ENCODE measurements at regions not wholly inside any gene's neighbourhood (a gene's known extent, or its start where the extent isn't known, plus 50 kb on each side); places are given as distances from the start of the nearest gene placed in this dataset.

GRCh38 chr1:69045572-69045971 is 522.1 kb upstream of the LRRC7 start:
- Mint-ChIP-seq H3K27me3 (ENCODE audit: insufficient read depth) (no peaks in the 10 kb centered on the region), H3K4me3 (no peak overlapping the region), H3K9me3 (peaks cover 6% of the 10 kb centered on the region), H3K27ac (no peak overlapping the region), H3K36me3 (ENCODE audit: low read depth) (no peaks in the 10 kb centered on the region), H3K4me1 (no peaks in the 10 kb centered on the region)
- Histone ChIP-seq H3K9me3 (ENCODE audit: control insufficient read depth, low read length) (no peaks in the 10 kb centered on the region), H3K27me3 (ENCODE audit: control insufficient read depth, insufficient read depth, low read length, poor library complexity, severe bottlenecking) (no peaks in the 10 kb centered on the region), H3K27ac (ENCODE audit: low read depth, low read length) (no peak overlapping the region), H3K4me1 (ENCODE audit: control insufficient read depth, insufficient read depth, low read length) (no peaks in the 10 kb centered on the region), H3K9ac (ENCODE audit: extremely low read depth, low read length, poor library complexity, severe bottlenecking) (no peak overlapping the region), H3K36me3 (ENCODE audit: control insufficient read depth, insufficient read depth, low read length) (no peaks in the 10 kb centered on the region), H3K4me3 (ENCODE audit: low read length) (no peak overlapping the region)
- DNase-seq = no peak
- no peak for TF ChIP-seq CTCF (conservative IDR thresholded peaks at IDR 0.05)
- no CpG with 5 or more reads among the region's 1 CpG for WGBS, 2 experiments (ENCODE audit: insufficient coverage in 1 of 2, insufficient read length in 1 of 2)

DNA sequence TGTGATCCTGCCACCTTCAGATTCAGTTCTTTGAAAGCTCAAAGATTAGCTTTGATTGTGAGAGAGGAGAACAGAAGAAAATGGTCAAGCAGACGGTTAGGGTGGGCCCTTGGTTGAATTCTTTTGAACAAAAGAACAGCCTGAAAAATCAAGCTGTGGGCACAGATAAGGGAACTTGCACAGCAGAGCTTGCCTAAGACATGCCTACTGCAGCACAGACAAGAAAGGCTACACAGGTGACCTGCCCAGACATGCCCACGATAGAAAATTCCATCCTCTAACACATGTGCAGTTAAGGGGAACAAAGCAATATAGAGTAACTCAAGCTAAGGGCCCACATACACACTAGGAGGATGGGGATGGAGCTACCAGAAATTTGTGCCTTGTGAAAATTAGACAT is 512.5 kb upstream of the LRRC7 start:
- H3K27ac ChIP-seq (ENCODE audit: low read depth, low read length) = no peak overlapping the region
- H3K27ac Mint-ChIP-seq = no peak overlapping the region
- no peaks in the 10 kb centered on the region for H3K9me3 ChIP-seq (ENCODE audit: control insufficient read depth, low read length)
- H3K27me3 ChIP-seq (ENCODE audit: control insufficient read depth, insufficient read depth, low read length, poor library complexity, severe bottlenecking) = no peaks in the 10 kb centered on the region
- no peak for DNase-seq
- H3K36me3 ChIP-seq (ENCODE audit: control insufficient read depth, insufficient read depth, low read length) = no peaks in the 10 kb centered on the region
- no peaks in the 10 kb centered on the region for H3K36me3 Mint-ChIP-seq (ENCODE audit: low read depth)
- no peaks in the 10 kb centered on the region for H3K27me3 Mint-ChIP-seq (ENCODE audit: insufficient read depth)
- H3K4me3 Mint-ChIP-seq = no peak overlapping the region
- no peak for TF ChIP-seq CTCF (conservative IDR thresholded peaks at IDR 0.05)
- H3K9ac ChIP-seq (ENCODE audit: extremely low read depth, low read length, poor library complexity, severe bottlenecking) = no peak overlapping the region
- peaks cover 10% of the 10 kb centered on the region for H3K4me1 Mint-ChIP-seq
- H3K9me3 Mint-ChIP-seq = no peaks in the 10 kb centered on the region
- H3K4me3 ChIP-seq (ENCODE audit: low read length) = no peak overlapping the region
- peaks cover 4% of the 10 kb centered on the region for H3K4me1 ChIP-seq (ENCODE audit: control insufficient read depth, insufficient read depth, low read length)
- 88% methylated on average over 2 of the region's 2 CpGs for WGBS, 2 experiments (ENCODE audit: insufficient coverage in 1 of 2, insufficient read length in 1 of 2)

DNA sequence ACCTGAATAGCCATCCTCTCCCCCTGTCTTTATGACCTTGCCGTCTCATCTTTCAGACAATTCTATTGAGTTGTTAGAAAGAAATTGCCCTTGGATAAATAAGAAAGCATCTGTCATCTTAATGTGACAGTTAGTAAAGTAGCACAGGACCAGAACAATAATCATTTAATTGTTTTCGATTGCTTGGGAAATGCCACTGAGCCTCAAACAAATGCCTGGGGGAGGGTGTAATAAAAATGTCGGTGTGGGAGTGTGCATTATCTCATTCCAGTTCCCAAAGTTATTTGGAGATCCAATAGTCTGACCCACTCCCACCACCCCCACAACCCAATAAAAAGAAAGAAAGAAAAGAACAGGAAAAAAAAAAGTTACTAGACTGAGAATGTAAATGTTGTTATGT is 509.3 kb upstream of the LRRC7 start:
- WGBS, 2 experiments (ENCODE audit: insufficient coverage in 1 of 2, insufficient read length in 1 of 2) = 100% methylated on average over 1 to 2 of the region's 3 CpGs

More for the DNA sequence above, 509.3 kb upstream of the LRRC7 start:
- no peaks in the 10 kb centered on the region for H3K36me3 Mint-ChIP-seq (ENCODE audit: low read depth)
- no peak for TF ChIP-seq CTCF (conservative IDR thresholded peaks at IDR 0.05)
- Histone ChIP-seq H3K9ac (ENCODE audit: extremely low read depth, low read length, poor library complexity, severe bottlenecking) (no peak overlapping the region), H3K27me3 (ENCODE audit: control insufficient read depth, insufficient read depth, low read length, poor library complexity, severe bottlenecking) (no peaks in the 10 kb centered on the region), H3K4me3 (ENCODE audit: low read length) (no peak overlapping the region), H3K9me3 (ENCODE audit: control insufficient read depth, low read length) (no peaks in the 10 kb centered on the region), H3K4me1 (ENCODE audit: control insufficient read depth, insufficient read depth, low read length) (peaks cover 4% of the 10 kb centered on the region), H3K27ac (ENCODE audit: low read depth, low read length) (no peak overlapping the region), H3K36me3 (ENCODE audit: control insufficient read depth, insufficient read depth, low read length) (no peaks in the 10 kb centered on the region)
- no peak overlapping the region for H3K27ac Mint-ChIP-seq
- no peak overlapping the region for H3K4me3 Mint-ChIP-seq
- no peaks in the 10 kb centered on the region for H3K27me3 Mint-ChIP-seq (ENCODE audit: insufficient read depth)
- DNase-seq = no peak
- no peaks in the 10 kb centered on the region for H3K9me3 Mint-ChIP-seq
- H3K4me1 Mint-ChIP-seq = peaks cover 10% of the 10 kb centered on the region

Data from endodermal cell (in vitro differentiated cells).